ENCODE measurements at regions not wholly inside any gene's neighbourhood (a gene's known extent, or its start where the extent isn't known, plus 50 kb on each side); places are given as distances from the start of the nearest gene placed in this dataset.

DNA sequence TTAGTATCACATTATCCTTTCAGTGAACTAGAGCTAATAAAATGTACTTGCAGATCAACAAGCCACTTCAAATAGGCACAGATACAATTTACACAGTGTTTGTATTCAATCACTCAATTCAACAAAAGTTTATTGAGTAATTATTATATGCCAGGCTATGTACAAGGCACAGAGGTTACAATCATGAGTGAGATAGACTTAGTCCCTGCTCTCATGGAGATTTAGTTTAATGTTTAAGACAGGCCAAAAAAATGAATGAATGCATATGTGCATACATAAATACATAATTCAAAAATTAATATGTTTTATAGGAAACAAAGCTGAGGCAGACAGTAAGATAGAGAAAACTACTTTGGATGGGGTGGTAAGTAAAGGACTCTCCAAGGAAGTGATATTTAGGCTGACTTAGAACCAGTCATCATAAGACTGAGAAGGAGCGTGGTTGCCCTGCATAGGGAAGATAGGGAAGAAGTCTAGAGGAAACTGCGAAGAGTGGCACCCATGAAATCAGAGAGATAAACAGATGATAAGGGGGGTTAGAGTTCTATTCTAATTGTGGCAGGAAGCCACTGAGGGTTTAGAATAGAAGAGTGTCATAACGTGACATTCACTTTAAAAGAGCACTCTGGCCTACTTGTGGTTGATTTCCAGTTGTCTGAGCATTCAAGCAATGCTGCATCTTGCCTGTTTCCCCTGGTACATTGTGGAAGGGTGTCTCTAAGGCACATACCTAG, 49.7 kb upstream of the GRAMD2B start:
- Mint-ChIP-seq H3K4me1 (peaks cover 23% of the 10 kb centered on the region), H3K36me3 (ENCODE audit: low read depth) (no peaks in the 10 kb centered on the region), H3K27ac (ENCODE audit: unreplicated experiment) (no peak overlapping the region), H3K27me3 (ENCODE audit: low read depth) (no peaks in the 10 kb centered on the region), H3K4me3 (no peak overlapping the region), H3K9me3 (no peaks in the 10 kb centered on the region)
- no peak for DNase-seq (ENCODE audit: low read depth, low spot score)
- TF ChIP-seq, protein P1, sequence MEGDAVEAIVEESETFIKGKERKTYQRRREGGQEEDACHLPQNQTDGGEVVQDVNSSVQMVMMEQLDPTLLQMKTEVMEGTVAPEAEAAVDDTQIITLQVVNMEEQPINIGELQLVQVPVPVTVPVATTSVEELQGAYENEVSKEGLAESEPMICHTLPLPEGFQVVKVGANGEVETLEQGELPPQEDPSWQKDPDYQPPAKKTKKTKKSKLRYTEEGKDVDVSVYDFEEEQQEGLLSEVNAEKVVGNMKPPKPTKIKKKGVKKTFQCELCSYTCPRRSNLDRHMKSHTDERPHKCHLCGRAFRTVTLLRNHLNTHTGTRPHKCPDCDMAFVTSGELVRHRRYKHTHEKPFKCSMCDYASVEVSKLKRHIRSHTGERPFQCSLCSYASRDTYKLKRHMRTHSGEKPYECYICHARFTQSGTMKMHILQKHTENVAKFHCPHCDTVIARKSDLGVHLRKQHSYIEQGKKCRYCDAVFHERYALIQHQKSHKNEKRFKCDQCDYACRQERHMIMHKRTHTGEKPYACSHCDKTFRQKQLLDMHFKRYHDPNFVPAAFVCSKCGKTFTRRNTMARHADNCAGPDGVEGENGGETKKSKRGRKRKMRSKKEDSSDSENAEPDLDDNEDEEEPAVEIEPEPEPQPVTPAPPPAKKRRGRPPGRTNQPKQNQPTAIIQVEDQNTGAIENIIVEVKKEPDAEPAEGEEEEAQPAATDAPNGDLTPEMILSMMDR (conservative IDR thresholded peaks at IDR 0.05), result no peak

All from neural crest cell (in vitro differentiated cells).